ENCODE measurements at regions not wholly inside any gene's neighbourhood (a gene's known extent, or its start where the extent isn't known, plus 50 kb on each side); places are given as distances from the start of the nearest gene placed in this dataset.
"Not testable (repeated sequence)": the region's sequence is repeated elsewhere in the genome, so short reads cannot be mapped to it uniquely, and the experiment has no call there.

DNA sequence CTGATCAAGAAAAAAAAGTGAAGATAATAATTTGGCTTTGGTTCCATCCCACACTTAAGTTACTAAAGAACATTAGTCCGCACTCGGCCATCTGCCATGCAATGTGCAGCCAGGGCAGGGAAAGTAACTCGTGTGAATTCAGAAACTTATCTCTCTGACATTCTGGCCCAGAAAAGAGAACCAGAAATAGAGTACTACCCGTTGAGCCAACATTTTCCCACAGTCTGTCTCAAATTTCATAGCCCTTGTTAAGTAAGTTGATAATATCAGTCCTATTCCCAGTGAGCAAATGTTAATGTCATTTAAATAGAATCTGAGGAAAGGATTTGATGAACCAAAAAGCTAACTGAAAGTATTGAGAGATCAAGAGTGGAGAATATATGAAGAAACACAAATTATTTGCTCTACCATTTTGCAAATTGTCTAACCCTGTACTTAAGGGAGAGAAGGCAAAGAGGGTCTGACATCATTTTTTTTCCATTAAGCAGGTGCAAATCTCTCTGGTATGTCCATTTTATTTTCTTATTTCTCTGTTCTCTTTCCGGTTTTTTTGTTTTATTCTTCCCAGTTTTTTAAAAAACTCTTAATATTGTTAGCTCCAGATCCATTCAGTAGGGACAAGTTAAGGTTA, 156.3 kb downstream of the NDFIP2 start:
- DNase-seq (ENCODE audit: low read depth in 2 of 2, low spot score in 1 of 2): no peak

- DNase-seq (ENCODE audit: low read depth in 2 of 2, low spot score in 1 of 2): no peak
Measured at GRCh38 chr13:79631051-79631659, 150.2 kb downstream of the NDFIP2 start.

- DNase-seq (ENCODE audit: low read depth in 2 of 2, low spot score in 1 of 2): no peak
Measured at GRCh38 chr13:79628463-79628862, 147.5 kb downstream of the NDFIP2 start.

DNA sequence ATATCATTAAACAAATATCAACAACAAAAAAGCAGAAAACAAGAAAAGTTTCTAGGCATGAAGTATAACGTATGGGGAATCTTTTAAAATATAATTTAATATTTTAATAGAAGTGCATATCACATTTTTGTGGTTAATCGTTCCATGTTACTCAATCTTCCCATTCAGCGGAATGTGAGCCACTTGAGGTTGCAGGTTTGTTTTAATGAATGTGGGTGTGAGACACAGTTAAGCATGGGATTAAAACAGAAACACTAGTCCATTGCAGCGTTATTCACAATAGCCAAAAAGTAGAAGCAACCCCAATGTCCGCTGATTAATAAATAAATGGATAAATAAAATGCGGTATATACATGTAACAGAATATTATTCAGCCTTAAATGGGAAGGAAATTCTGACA, 146.0 kb downstream of the NDFIP2 start:
- no peak for DNase-seq (ENCODE audit: low read depth in 2 of 2, low spot score in 1 of 2)

DNA sequence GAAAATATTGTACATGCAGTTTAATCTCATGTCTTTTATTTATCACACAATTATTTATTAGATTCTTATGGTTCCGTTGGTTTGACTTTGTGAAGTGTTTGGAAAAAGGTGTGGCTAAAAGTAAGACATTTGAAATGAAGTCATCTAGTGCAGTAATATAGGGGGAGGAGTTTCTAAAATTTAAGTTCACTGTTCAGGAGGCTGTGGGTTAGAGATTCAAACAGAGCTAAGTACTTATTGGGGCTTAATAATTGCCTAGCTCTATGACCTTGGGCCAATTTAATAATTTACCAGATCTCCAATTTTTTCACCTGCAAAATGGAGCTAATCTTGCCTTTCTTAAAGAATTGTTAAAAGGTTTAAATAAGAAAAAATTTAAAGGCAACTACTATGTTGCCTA, 144.6 kb downstream of the NDFIP2 start:
- DNase-seq (ENCODE audit: low read depth in 2 of 2, low spot score in 1 of 2): no peak

GRCh38 chr13:79621902-79622301, 140.9 kb downstream of the NDFIP2 start:
- no peak for DNase-seq (ENCODE audit: low read depth in 2 of 2, low spot score in 1 of 2)

- DNase-seq (ENCODE audit: low read depth in 2 of 2, low spot score in 1 of 2): no peak
Measured at GRCh38 chr13:79621449-79621848, 140.5 kb downstream of the NDFIP2 start.

GRCh38 chr13:79614250-79614918, 133.4 kb downstream of the NDFIP2 start:
- DNase-seq (ENCODE audit: low read depth in 2 of 2, low spot score in 1 of 2): no peak

- DNase-seq (ENCODE audit: low read depth in 2 of 2, low spot score in 1 of 2): no peak
Measured at GRCh38 chr13:79612604-79613003, 131.6 kb downstream of the NDFIP2 start.

GRCh38 chr13:79607895-79608294, 126.9 kb downstream of the NDFIP2 start:
- DNase-seq (ENCODE audit: low read depth in 2 of 2, low spot score in 1 of 2): not testable (repeated sequence)
